ENCODE measurements at regions not wholly inside any gene's neighbourhood (a gene's known extent, or its start where the extent isn't known, plus 50 kb on each side); places are given as distances from the start of the nearest gene placed in this dataset.

DNA sequence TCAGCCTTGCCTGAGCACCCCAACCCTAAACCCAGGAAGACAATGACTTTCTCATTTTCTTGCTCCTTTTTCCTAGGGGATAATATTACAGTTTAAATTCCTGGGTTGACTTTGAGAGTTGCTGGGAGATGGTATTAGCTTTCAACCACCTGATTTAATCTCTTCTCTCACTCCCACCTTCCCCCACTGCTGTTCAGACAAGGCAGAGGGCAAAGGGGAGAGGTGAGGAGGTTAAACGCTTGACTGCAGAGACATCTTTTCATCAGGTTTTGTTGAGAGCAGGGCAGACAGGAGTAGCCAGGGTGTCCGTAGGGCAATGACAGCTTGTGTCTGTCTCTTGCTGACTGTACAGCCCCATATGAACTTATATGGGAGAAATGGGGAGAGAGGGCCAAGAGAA is 811.2 kb downstream of the MAFB start:
- no peak for TF ChIP-seq POLR2A (IDR thresholded peaks at IDR 0.05)
- no peak for TF ChIP-seq POLR2AphosphoS5 (IDR thresholded peaks at IDR 0.05; ENCODE audit: insufficient read depth in 1 of 2, low read depth in 1 of 2)
- TF ChIP-seq, protein P1, sequence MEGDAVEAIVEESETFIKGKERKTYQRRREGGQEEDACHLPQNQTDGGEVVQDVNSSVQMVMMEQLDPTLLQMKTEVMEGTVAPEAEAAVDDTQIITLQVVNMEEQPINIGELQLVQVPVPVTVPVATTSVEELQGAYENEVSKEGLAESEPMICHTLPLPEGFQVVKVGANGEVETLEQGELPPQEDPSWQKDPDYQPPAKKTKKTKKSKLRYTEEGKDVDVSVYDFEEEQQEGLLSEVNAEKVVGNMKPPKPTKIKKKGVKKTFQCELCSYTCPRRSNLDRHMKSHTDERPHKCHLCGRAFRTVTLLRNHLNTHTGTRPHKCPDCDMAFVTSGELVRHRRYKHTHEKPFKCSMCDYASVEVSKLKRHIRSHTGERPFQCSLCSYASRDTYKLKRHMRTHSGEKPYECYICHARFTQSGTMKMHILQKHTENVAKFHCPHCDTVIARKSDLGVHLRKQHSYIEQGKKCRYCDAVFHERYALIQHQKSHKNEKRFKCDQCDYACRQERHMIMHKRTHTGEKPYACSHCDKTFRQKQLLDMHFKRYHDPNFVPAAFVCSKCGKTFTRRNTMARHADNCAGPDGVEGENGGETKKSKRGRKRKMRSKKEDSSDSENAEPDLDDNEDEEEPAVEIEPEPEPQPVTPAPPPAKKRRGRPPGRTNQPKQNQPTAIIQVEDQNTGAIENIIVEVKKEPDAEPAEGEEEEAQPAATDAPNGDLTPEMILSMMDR (IDR thresholded peaks at IDR 0.05): no peak
- Histone ChIP-seq H3K4me1 (peaks cover 8% of the 10 kb centered on the region), H3K27ac (no peak overlapping the region), H3K4me3 (no peak overlapping the region), H3K36me3 (no peaks in the 10 kb centered on the region), H3K9me3 (no peaks in the 10 kb centered on the region), H3K27me3 (no peaks in the 10 kb centered on the region)
- no peak for DNase-seq (ENCODE audit: extremely low spot score in 2 of 2)
- intact Hi-C loops (cut with DNase I): no loop called here

DNA sequence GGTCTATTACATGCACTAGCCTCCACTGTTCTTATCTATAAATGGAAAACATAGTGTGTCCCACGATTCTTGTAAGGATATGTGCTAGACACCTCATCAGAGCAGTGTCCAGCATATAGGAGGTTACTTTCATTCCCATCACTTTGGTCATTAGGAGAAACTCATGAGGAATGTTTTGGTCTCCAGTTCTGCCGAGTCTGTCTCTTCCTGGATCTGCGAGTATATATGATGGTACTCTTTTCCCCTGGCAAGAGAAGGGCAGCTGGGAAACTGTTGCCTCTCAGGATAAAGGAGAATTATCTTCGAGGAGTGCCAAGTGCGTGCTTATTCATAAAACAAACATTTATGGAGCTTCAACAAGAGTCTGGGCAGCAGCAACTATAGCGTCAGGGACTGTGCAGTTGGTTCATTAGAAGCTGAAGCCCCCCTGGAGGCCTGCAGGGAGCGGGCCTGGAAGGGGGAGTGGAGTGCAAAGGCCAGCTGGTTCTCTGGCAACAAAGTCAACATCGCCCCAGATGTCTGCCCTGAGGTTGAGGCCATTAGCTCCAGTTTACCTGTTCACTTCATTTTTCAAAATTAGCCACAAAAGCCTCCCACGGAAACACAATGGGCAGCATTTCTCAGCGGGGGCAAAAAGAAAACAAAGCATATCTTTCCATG is 811.9 kb downstream of the MAFB start:
- Histone ChIP-seq H3K9me3 (no peaks in the 10 kb centered on the region), H3K36me3 (no peaks in the 10 kb centered on the region), H3K27ac (no peak overlapping the region), H3K27me3 (no peaks in the 10 kb centered on the region), H3K4me3 (no peak overlapping the region), H3K4me1 (peaks cover 8% of the 10 kb centered on the region)
- TF ChIP-seq, protein P1 (IDR thresholded peaks at IDR 0.05): no peak
- TF ChIP-seq POLR2AphosphoS5 (IDR thresholded peaks at IDR 0.05; ENCODE audit: insufficient read depth in 1 of 2, low read depth in 1 of 2): no peak
- no peak for TF ChIP-seq POLR2A (IDR thresholded peaks at IDR 0.05)
- intact Hi-C loops (cut with DNase I): no loop called here
- no peak for DNase-seq (ENCODE audit: extremely low spot score in 2 of 2)

DNA sequence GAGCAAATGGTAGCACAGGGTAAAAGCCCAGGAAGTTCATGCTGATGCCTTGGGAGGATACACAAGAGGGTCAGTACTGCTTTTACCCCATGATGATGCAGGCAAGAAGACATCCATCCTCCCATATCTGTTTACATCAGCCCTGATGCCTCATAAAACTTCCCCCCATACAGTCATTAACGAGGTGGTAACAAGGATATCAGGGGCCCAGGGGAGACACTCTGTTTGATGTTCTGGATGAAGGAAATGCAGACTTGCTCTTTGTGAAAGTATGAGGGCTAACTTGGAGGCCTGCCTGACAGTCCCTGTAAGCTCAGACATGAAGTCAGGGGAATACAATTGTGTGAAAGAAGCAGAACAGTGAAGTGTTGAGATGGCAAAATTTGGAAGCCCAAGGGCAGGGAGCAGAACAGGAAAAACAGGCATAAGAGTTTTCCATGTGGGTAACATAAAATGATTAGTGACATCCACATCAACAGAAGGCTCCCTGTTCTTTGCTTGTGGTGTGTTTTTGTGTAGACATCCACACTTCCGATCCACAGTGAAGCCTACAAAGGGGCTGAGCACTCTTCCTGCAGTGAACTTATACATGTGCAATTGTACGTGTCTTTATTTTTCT is 813.4 kb downstream of the MAFB start:
- no peak overlapping the region for H3K4me3 ChIP-seq
- intact Hi-C loops (cut with DNase I): no loop called here
- no peak overlapping the region for H3K27ac ChIP-seq
- no peaks in the 10 kb centered on the region for H3K27me3 ChIP-seq
- DNase-seq (ENCODE audit: extremely low spot score in 2 of 2): no peak
- TF ChIP-seq POLR2A (IDR thresholded peaks at IDR 0.05) (no peak), POLR2AphosphoS5 (IDR thresholded peaks at IDR 0.05; ENCODE audit: insufficient read depth in 1 of 2, low read depth in 1 of 2) (no peak)
- TF ChIP-seq, protein P1 (IDR thresholded peaks at IDR 0.05): no peak
- no peaks in the 10 kb centered on the region for H3K36me3 ChIP-seq
- no peaks in the 10 kb centered on the region for H3K9me3 ChIP-seq
- peaks cover 8% of the 10 kb centered on the region for H3K4me1 ChIP-seq

DNA sequence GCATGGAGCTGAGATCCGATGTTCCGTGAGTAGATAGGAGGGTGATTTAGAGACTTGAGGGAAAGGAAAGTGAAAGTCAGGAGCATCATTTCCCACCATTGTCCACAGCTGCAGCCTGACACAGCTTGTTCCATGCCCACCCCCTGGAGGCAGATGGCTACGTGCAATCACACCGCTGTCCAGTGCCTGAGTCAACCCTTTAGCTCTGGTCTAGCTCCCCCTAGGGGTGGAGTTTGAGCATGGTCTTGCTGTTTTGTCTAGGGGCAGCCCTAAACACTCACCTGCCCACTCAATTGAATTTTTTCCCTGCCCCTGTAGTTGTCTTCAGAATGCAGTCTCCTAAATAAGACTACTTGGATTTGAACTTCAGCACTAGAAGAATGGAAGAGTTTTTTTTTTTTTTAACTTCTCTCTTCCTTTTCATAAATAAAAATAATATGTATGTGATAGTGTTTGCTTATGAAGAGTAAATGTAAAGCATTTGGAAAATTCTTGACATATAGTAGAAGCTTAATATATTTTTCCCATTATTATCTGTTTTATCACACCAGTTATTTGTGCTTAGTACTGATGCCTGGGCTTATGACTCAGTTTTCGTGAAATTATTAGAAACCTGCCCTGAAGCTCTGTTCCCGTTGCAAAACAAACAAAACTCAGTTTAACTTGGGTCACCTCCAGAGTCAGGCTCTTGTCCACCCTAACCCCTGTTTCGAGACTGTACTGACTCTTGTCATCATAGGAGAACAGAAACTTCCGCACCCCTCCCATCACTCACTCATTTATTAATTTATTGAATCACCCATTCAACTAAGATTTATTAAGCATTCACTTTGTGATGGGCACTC is 814.8 kb downstream of the MAFB start:
- intact Hi-C loops (cut with DNase I): no loop called here
- Histone ChIP-seq H3K27me3 (no peaks in the 10 kb centered on the region), H3K4me3 (no peak overlapping the region), H3K27ac (no peak overlapping the region), H3K36me3 (no peaks in the 10 kb centered on the region), H3K4me1 (peaks cover 8% of the 10 kb centered on the region), H3K9me3 (no peaks in the 10 kb centered on the region)
- no peak for DNase-seq (ENCODE audit: extremely low spot score in 2 of 2)
- no peak for TF ChIP-seq POLR2AphosphoS5 (IDR thresholded peaks at IDR 0.05; ENCODE audit: insufficient read depth in 1 of 2, low read depth in 1 of 2)
- TF ChIP-seq, protein P1 (IDR thresholded peaks at IDR 0.05): peak; percentile 45 to 62 (median 55)
